ENCODE measurements at regions not wholly inside any gene's neighbourhood (a gene's known extent, or its start where the extent isn't known, plus 50 kb on each side); places are given as distances from the start of the nearest gene placed in this dataset.

- no peak for DNase-seq (ENCODE audit: low read depth, low spot score)
Measured at GRCh38 chrX:139121616-139122286, 408.8 kb upstream of the F9 start.

GRCh38 chrX:139120760-139121159, 409.2 kb upstream of the FGF13 start:
- DNase-seq (ENCODE audit: low read depth, low spot score), result no peak

GRCh38 chrX:139113708-139114107, 402.2 kb upstream of the FGF13 start:
- no peak for DNase-seq (ENCODE audit: low read depth, low spot score)

- DNase-seq (ENCODE audit: low read depth, low spot score), result no peak
Measured at GRCh38 chrX:139112432-139112831, 400.9 kb upstream of the FGF13 start.

GRCh38 chrX:139106069-139106468, 394.6 kb upstream of the FGF13 start:
- no peak for DNase-seq (ENCODE audit: low read depth, low spot score)

GRCh38 chrX:139094671-139095592, 383.4 kb upstream of the FGF13 start:
- DNase-seq (ENCODE audit: low read depth, low spot score), result no peak

- DNase-seq (ENCODE audit: low read depth, low spot score), result no peak
Measured at GRCh38 chrX:139093201-139093600, 381.7 kb upstream of the FGF13 start.

- DNase-seq (ENCODE audit: low read depth, low spot score), result no peak
Measured at GRCh38 chrX:139091878-139092277, 380.4 kb upstream of the FGF13 start.

GRCh38 chrX:139091066-139091465, 379.5 kb upstream of the FGF13 start:
- DNase-seq (ENCODE audit: low read depth, low spot score), result no peak

GRCh38 chrX:139086246-139086645, 374.7 kb upstream of the FGF13 start:
- no peak for DNase-seq (ENCODE audit: low read depth, low spot score)

GRCh38 chrX:139085404-139085803, 373.9 kb upstream of the FGF13 start:
- DNase-seq (ENCODE audit: low read depth, low spot score), result no peak

- DNase-seq (ENCODE audit: low read depth, low spot score), result no peak
Measured at GRCh38 chrX:139083191-139083590, 371.7 kb upstream of the FGF13 start.

- no peak for DNase-seq (ENCODE audit: low read depth, low spot score)
Measured at GRCh38 chrX:139081965-139082364, 370.4 kb upstream of the FGF13 start.

GRCh38 chrX:139079789-139080188, 368.3 kb upstream of the FGF13 start:
- DNase-seq (ENCODE audit: low read depth, low spot score), result no peak

GRCh38 chrX:139078761-139079280, 367.3 kb upstream of the FGF13 start:
- DNase-seq (ENCODE audit: low read depth, low spot score), result no peak

- DNase-seq (ENCODE audit: low read depth, low spot score), result no peak
Measured at GRCh38 chrX:139078342-139078741, 366.8 kb upstream of the FGF13 start.

- DNase-seq (ENCODE audit: low read depth, low spot score), result no peak
Measured at GRCh38 chrX:139077281-139078250, 366.0 kb upstream of the FGF13 start.

GRCh38 chrX:139063364-139063763, 351.8 kb upstream of the FGF13 start:
- no peak for DNase-seq (ENCODE audit: low read depth, low spot score)

- DNase-seq (ENCODE audit: low read depth, low spot score), result no peak
Measured at GRCh38 chrX:139058831-139059495, 347.4 kb upstream of the FGF13 start.

GRCh38 chrX:139052461-139052860, 340.9 kb upstream of the FGF13 start:
- no peak for DNase-seq (ENCODE audit: low read depth, low spot score)

GRCh38 chrX:139049465-139049864, 337.9 kb upstream of the FGF13 start:
- no peak for DNase-seq (ENCODE audit: low read depth, low spot score)
